Coronary artery (tissue), 2 donors: ENCODE measurements at regions not wholly inside any gene's neighbourhood (a gene's known extent, or its start where the extent isn't known, plus 50 kb on each side); places are given as distances from the start of the nearest gene placed in this dataset.
A peak's percentile ranks its signal among the peaks of the same experiment; 100 is the strongest.

Experiments used
- DNase-seq: peaks from one replicate; pipeline ENCODE4 v3.0.0-alpha.2; 2017; ENCODE audit warnings: low spot score
- H3K27ac ChIP-seq, 2 donors: fragments of 200-600 bp; sonication (generic); one replicate each; pipeline ENCODE4 v1.5.1; 2016 to 2019
- H3K4me3 ChIP-seq: fragments of 200-600 bp; sonication (generic); 2 replicates; pipeline ENCODE4 v1.5.1; 2016; ENCODE audit warnings: mild to moderate bottlenecking, moderate library complexity
- CTCF ChIP-seq: fragments of 200-600 bp; sonication (generic); IDR thresholded peaks from one replicate; pipeline ENCODE4 v1.5.1; 2019; ENCODE audit warnings: antibody characterized with exemption

GRCh38 chr13:50353651-50354415 lies 338.6 kb downstream of the KCNRG start:
- TF ChIP-seq CTCF: no peak
- Histone ChIP-seq H3K27ac (no peak overlapping the region), H3K4me3 (no peak overlapping the region)
- DNase-seq: no peak

GRCh38 chr13:50355797-50356196 lies 340.6 kb downstream of the KCNRG start:
- TF ChIP-seq CTCF: no peak
- H3K4me3 ChIP-seq: no peak overlapping the region
- no peak overlapping the region for H3K27ac ChIP-seq

GRCh38 chr13:50357136-50357535 lies 341.9 kb downstream of the KCNRG start:
- Histone ChIP-seq H3K4me3 (no peak overlapping the region), H3K27ac (peak overlapping the region in 1 of 2 donors; percentile 25)
- TF ChIP-seq CTCF: no peak
- DNase-seq: no peak

More at GRCh38 chr13:50355797-50356196, 340.6 kb downstream of the KCNRG start:
- no peak for DNase-seq

DNA sequence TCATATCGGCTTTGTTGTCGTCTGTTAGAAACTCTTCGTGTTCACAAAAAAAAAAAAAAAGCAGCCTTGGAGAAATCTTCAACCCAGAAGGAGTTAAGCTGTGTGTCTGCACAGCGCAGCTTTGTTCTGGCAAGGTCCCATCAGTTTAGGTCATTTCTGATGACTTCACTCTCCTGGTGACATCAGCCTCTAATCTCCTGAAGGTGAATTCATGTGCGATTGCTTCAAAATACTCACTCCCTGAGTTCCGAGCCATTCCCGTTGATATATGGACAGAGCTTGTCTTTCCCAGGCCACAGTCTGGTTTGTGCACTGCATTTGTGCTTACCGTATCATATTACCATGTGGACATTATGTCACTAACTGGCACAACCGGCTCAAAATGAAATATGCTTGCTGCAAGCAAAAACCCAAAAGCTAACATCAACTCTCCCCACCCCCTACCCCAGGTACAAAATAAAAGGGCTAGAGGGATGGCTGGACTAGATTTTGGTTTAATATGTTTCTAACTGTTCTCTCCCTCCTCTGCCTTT lies 342.4 kb downstream of the KCNRG start:
- Histone ChIP-seq H3K27ac (peak overlapping the region; percentile 25 to 71), H3K4me3 (peak overlapping the region; percentile 22)
- TF ChIP-seq CTCF: no peak
- no peak for DNase-seq

GRCh38 chr13:50358231-50359040 lies 343.2 kb downstream of the KCNRG start:
- no peak overlapping the region for H3K4me3 ChIP-seq
- DNase-seq: no peak
- TF ChIP-seq CTCF: no peak
- H3K27ac ChIP-seq: peak overlapping the region; percentile 25 to 71

- Histone ChIP-seq H3K27ac (no peak overlapping the region), H3K4me3 (no peak overlapping the region)
- DNase-seq: no peak
- no peak for TF ChIP-seq CTCF
Measured at GRCh38 chr13:50359041-50359367, 343.8 kb downstream of the KCNRG start.
